ENCODE measurements at regions not wholly inside any gene's neighbourhood (a gene's known extent, or its start where the extent isn't known, plus 50 kb on each side); places are given as distances from the start of the nearest gene placed in this dataset.

- Mint-ChIP-seq H3K27ac (peak overlapping the region; percentile 88), H3K27me3 (ENCODE audit: insufficient read depth, low read depth) (peaks cover 7% of the 10 kb centered on the region)
Measured at GRCh38 chr4:164536814-164537213, 217.1 kb upstream of the SMIM31 start.

GRCh38 chr4:164538097-164538496 is 215.8 kb upstream of the SMIM31 start:
- DNase-seq (ENCODE audit: low spot score) = no peak
- Histone ChIP-seq H3K27ac (no peak overlapping the region), H3F3A (ENCODE audit: low read depth) (no peaks in the 10 kb centered on the region), H3K79me2 (ENCODE audit: low read depth) (no peaks in the 10 kb centered on the region), H3K4me3 (no peak overlapping the region), H3K4me2 (no peak overlapping the region), H3K36me3 (no peaks in the 10 kb centered on the region), H3K9ac (no peak overlapping the region), H3K27me3 (no peaks in the 10 kb centered on the region), H2AFZ (replicated peaks) (no peak overlapping the region), H4K20me1 (ENCODE audit: low read depth) (no peaks in the 10 kb centered on the region), H3K9me3 (ENCODE audit: low read depth) (peaks cover 7% of the 10 kb centered on the region), H3K4me1 (peaks cover 7% of the 10 kb centered on the region)
- no peaks in the 10 kb centered on the region for H3K36me3 Mint-ChIP-seq
- H3K9me3 Mint-ChIP-seq = peaks cover 18% of the 10 kb centered on the region
- no peak overlapping the region for H3K4me3 Mint-ChIP-seq
- peaks cover 7% of the 10 kb centered on the region for H3K27me3 Mint-ChIP-seq (ENCODE audit: insufficient read depth, low read depth)
- H3K27ac Mint-ChIP-seq = no peak overlapping the region
- TF ChIP-seq EZH2 (IDR thresholded peaks at IDR 0.05) (no peak), EZH2phosphoT487 (IDR thresholded peaks at IDR 0.05) (no peak), CTCF (IDR thresholded peaks at IDR 0.05) (no peak)
- H3K4me1 Mint-ChIP-seq = peaks cover 25% of the 10 kb centered on the region

More at GRCh38 chr4:164536814-164537213, 217.1 kb upstream of the SMIM31 start:
- no peaks in the 10 kb centered on the region for H3K79me2 ChIP-seq (ENCODE audit: low read depth)
- H3K27me3 ChIP-seq = no peaks in the 10 kb centered on the region
- Mint-ChIP-seq H3K4me1 (peaks cover 25% of the 10 kb centered on the region), H3K4me3 (no peak overlapping the region), H3K9me3 (peaks cover 15% of the 10 kb centered on the region), H3K36me3 (no peaks in the 10 kb centered on the region)
- no peak overlapping the region for H2AFZ ChIP-seq (replicated peaks)
- no peak overlapping the region for H3K4me2 ChIP-seq
- H4K20me1 ChIP-seq (ENCODE audit: low read depth) = no peaks in the 10 kb centered on the region
- no peak overlapping the region for H3K9ac ChIP-seq
- peaks cover 7% of the 10 kb centered on the region for H3K4me1 ChIP-seq
- no peaks in the 10 kb centered on the region for H3K36me3 ChIP-seq
- no peak overlapping the region for H3K27ac ChIP-seq
- peaks cover 7% of the 10 kb centered on the region for H3K9me3 ChIP-seq (ENCODE audit: low read depth)
- H3K4me3 ChIP-seq = no peak overlapping the region
- no peaks in the 10 kb centered on the region for H3F3A ChIP-seq (ENCODE audit: low read depth)
- DNase-seq (ENCODE audit: low spot score) = no peak
- no peak for TF ChIP-seq EZH2 (IDR thresholded peaks at IDR 0.05)
- no peak for TF ChIP-seq EZH2phosphoT487 (IDR thresholded peaks at IDR 0.05)
- no peak for TF ChIP-seq CTCF (IDR thresholded peaks at IDR 0.05)

GRCh38 chr4:164540987-164541386 is 212.9 kb upstream of the SMIM31 start:
- Histone ChIP-seq H3K4me3 (no peak overlapping the region), H3F3A (ENCODE audit: low read depth) (no peaks in the 10 kb centered on the region), H3K4me2 (no peak overlapping the region), H4K20me1 (ENCODE audit: low read depth) (no peaks in the 10 kb centered on the region), H3K27ac (no peak overlapping the region), H3K9me3 (ENCODE audit: low read depth) (peaks cover 7% of the 10 kb centered on the region), H3K36me3 (no peaks in the 10 kb centered on the region), H3K79me2 (ENCODE audit: low read depth) (no peaks in the 10 kb centered on the region), H2AFZ (replicated peaks) (no peak overlapping the region), H3K9ac (no peak overlapping the region), H3K27me3 (no peaks in the 10 kb centered on the region), H3K4me1 (peaks cover 7% of the 10 kb centered on the region)
- Mint-ChIP-seq H3K9me3 (peaks cover 23% of the 10 kb centered on the region), H3K4me1 (peaks cover 20% of the 10 kb centered on the region), H3K27me3 (ENCODE audit: insufficient read depth, low read depth) (peaks cover 9% of the 10 kb centered on the region), H3K36me3 (no peaks in the 10 kb centered on the region), H3K4me3 (no peak overlapping the region), H3K27ac (no peak overlapping the region)
- TF ChIP-seq EZH2phosphoT487 (IDR thresholded peaks at IDR 0.05) = no peak
- no peak for DNase-seq (ENCODE audit: low spot score)

- H3K9me3 Mint-ChIP-seq = peaks cover 23% of the 10 kb centered on the region
- H3K27me3 ChIP-seq = no peaks in the 10 kb centered on the region
- peaks cover 7% of the 10 kb centered on the region for H3K9me3 ChIP-seq (ENCODE audit: low read depth)
- no peaks in the 10 kb centered on the region for H4K20me1 ChIP-seq (ENCODE audit: low read depth)
- no peak overlapping the region for H3K9ac ChIP-seq
- H2AFZ ChIP-seq (replicated peaks) = no peak overlapping the region
- H3K27ac Mint-ChIP-seq = no peak overlapping the region
- H3K27me3 Mint-ChIP-seq (ENCODE audit: insufficient read depth, low read depth) = peaks cover 7% of the 10 kb centered on the region
- H3K27ac ChIP-seq = no peak overlapping the region
- no peak for DNase-seq (ENCODE audit: low spot score)
- H3K4me1 Mint-ChIP-seq = peaks cover 6% of the 10 kb centered on the region
- H3K4me1 ChIP-seq = peaks cover 7% of the 10 kb centered on the region
- no peaks in the 10 kb centered on the region for H3K36me3 ChIP-seq
- no peaks in the 10 kb centered on the region for H3K36me3 Mint-ChIP-seq
- H3F3A ChIP-seq (ENCODE audit: low read depth) = no peaks in the 10 kb centered on the region
- no peak overlapping the region for H3K4me2 ChIP-seq
- H3K4me3 Mint-ChIP-seq = no peak overlapping the region
- TF ChIP-seq EZH2phosphoT487 (IDR thresholded peaks at IDR 0.05) (no peak), CTCF (IDR thresholded peaks at IDR 0.05) (no peak), EZH2 (IDR thresholded peaks at IDR 0.05) (no peak)
- no peak overlapping the region for H3K4me3 ChIP-seq
- no peaks in the 10 kb centered on the region for H3K79me2 ChIP-seq (ENCODE audit: low read depth)
Measured at GRCh38 chr4:164542431-164542830, 211.5 kb upstream of the SMIM31 start.
